GM21528 (cell line): ENCODE measurements at regions not wholly inside any gene's neighbourhood (a gene's known extent, or its start where the extent isn't known, plus 50 kb on each side); places are given as distances from the start of the nearest gene placed in this dataset.

Experiments used
- ATAC-seq: cut with Tn5 transposase; IDR thresholded peaks from one replicate; pipeline ENCODE4 v1.9.1; 2021; ENCODE audit warnings: mild to moderate bottlenecking, moderate library complexity; ENCODE audit not compliant: unreplicated experiment, low FRiP score

- no peak for ATAC-seq
These were observed 368.5 kb upstream of the MAD2L1 start for GRCh38 chr4:120435179-120435578.

DNA sequence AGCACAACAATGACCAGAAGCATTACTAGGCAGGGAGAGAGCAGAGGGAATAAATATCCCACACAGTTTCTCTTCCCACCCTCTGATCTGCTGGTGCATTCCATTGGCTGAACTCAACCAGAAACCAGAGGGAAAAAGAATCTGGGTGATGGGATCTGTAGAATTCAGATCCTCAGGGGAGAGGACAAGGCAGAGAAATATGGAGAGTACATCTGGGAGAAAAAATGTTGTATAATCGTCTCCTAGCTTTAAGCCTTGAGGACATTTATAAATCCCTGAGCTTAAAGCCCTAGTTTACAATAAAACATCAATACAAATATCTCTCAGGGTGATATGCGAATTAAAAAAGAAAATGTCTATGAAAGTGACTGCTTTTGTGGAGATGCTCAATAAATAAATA, 368.1 kb upstream of the MAD2L1 start:
- ATAC-seq = no peak

DNA sequence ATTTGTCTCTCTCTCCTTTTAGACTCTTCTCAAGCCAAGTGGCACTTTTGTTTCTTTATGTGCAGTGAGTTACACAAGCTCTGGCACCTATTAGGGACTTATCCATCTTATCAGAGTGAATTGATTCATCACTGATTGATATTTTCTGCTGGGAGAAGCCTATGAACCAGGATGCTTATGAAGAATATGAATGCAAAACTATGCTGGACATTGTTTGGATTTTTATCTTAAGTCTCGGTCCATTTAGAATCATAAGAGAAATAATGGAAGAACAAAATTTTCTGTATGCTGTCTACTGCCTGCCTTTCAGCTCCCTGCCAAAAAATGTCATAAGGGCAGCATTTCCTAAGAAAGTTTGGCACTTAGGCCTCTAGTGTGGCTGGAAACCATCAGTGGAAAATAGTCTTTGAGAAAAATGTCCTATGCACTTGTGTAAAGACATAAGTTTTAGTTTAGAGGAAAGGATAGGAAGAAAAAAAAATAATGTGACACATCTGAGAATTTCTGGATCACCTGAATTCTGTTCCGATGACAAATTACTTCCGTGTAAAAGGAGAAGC, 365.7 kb upstream of the MAD2L1 start:
- ATAC-seq = no peak

DNA sequence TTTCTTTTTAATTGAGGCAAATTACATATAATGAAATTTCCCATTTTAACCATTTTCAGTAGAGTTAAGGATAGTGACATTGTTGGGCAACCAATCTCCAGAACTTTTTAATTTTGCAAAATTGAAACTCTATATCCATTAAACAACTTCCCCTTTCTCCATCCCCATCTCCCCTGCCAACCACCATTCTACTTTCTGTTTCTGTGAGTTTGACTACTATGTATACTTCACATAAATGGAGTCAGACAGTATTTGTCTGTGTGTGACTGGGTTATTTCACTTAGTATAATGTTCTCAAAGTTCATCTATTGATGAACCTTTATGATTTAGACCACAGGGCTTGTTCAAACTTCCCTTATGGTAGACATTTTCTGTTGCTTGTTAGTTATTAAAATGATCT, 364.5 kb upstream of the MAD2L1 start:
- ATAC-seq = no peak

GRCh38 chr4:120418146-120418545, 351.5 kb upstream of the MAD2L1 start:
- no peak for ATAC-seq

GRCh38 chr4:120415896-120416295, 349.2 kb upstream of the MAD2L1 start:
- ATAC-seq = no peak

- no peak for ATAC-seq
These were observed 340.3 kb upstream of the MAD2L1 start for GRCh38 chr4:120406960-120407359.

- ATAC-seq = no peak
These were observed 336.6 kb upstream of the MAD2L1 start for GRCh38 chr4:120403296-120403695.

GRCh38 chr4:120400441-120400840, 333.8 kb upstream of the MAD2L1 start:
- no peak for ATAC-seq

GRCh38 chr4:120399826-120400225, 333.2 kb upstream of the MAD2L1 start:
- ATAC-seq = no peak

GRCh38 chr4:120395746-120396145, 329.1 kb upstream of the MAD2L1 start:
- ATAC-seq = no peak

- no peak for ATAC-seq
These were observed 289.2 kb upstream of the MAD2L1 start for GRCh38 chr4:120355881-120356280.

DNA sequence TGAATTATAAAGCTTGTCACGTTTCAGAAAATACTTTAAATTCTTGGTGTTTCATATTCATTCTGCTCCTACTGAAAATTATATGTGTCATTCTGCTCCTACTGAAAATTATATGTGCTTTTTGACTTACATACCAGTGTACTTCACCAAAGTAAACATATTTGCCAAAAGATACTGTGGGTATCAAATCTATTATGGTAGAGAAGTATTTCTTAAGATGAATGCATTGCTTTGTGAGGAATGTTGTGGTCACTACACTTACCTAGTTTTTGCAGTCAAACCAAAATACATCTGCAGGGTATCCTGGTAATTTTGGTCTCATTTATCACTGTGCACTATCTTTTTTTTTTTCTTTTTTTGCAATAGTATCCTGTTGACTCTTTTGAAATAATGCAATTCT, 287.7 kb upstream of the MAD2L1 start:
- ATAC-seq = no peak

GRCh38 chr4:120353235-120353634, 286.6 kb upstream of the MAD2L1 start:
- ATAC-seq = no peak

GRCh38 chr4:120352739-120353138, 286.1 kb upstream of the MAD2L1 start:
- no peak for ATAC-seq

DNA sequence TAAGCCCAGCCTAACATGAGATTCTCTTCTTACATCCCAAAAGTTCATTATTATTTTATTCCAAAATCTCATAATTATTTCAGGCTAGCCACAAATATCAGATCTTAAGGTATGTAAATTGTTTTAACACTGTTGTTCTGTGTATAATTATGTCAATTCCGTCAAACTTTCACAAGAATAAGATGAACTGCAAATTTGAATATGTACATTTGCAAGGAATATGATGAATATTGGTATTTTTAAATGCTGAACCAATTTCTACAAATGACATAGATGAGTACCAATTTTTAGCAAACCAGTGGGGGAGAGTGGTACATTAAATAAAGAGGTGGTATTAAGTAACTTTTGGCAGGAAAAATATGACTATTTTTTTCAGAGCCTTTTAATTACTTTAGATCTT, 282.3 kb upstream of the MAD2L1 start:
- no peak for ATAC-seq

DNA sequence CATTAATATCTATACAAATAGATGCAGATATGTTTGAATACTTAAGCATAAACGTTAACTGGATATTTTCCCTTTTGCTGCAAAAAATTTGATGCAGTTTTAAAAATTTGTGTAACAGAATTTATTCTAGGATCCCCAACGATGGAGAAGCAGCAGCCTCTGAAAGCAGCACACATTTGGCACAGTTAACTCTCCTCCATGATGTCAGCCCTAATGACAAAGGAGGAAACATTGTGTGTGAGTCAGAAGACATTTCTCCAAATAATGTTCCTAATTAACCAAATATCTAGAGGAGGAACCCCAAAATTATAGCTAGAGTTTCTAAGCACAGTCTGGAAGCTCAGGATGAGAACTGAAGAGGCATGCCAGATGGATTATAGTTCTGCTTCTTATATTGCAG, 281.9 kb upstream of the MAD2L1 start:
- ATAC-seq = no peak

DNA sequence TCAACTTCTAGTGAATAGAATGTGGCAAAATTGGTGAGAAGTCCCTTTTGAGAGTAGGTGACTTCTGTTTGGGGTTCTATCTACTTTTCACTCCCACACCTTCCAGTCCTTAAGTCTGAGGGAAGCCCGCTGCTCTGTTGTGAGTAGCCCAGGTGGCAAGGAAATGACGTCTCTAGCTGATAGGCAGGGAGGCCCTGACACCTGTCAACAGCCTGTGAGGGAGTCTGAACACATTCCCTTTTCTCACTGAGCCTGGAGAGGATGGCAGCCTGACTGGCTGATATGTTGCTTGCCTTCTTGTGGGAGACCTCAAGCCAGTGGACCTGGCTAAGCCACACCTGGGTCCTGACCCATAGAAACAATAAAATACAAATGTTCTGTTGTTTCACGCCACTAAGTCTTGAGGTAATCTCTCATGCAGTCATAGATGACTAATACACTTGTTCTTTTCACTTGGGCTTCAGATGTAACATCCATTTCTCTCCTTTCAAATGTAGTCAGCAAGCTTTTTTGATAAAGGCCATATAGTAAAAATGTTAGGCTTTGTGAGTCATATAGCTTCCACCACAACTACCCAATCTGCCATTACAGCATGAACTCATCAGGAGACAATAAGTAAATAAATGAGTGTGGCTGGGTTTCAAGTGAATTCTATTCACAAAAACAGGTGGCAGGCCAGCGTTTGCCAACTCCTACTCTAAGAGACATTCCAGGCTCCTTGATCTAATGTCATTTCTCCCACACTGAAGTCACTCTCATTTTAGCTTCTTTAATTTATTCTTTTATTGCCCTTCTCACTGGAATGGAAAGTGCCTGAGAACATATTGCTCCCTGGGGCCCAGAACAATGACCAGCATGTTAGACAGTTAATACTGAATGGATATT, 265.1 kb upstream of the MAD2L1 start:
- ATAC-seq = no peak

- ATAC-seq = no peak
These were observed 262.7 kb upstream of the MAD2L1 start for GRCh38 chr4:120329386-120329785.

DNA sequence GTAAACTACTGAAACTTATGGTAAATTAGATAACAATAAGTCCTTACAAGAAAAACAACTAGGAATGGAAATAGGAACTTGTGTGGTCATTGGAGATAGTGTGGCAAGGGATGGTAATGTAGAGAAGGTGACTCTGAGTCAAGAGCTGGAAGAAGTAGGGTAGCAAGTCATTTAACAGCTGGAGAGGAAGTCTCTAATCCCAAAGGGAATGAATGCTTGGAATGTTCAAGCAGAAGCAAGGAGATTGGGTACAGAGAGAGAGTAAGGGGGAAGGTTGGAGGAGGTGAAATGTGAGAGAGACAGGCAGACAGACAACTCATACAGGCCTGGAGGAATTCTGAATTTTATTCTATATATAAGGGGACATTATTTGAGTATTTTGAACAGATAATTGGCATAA, 260.6 kb upstream of the MAD2L1 start:
- ATAC-seq = no peak

DNA sequence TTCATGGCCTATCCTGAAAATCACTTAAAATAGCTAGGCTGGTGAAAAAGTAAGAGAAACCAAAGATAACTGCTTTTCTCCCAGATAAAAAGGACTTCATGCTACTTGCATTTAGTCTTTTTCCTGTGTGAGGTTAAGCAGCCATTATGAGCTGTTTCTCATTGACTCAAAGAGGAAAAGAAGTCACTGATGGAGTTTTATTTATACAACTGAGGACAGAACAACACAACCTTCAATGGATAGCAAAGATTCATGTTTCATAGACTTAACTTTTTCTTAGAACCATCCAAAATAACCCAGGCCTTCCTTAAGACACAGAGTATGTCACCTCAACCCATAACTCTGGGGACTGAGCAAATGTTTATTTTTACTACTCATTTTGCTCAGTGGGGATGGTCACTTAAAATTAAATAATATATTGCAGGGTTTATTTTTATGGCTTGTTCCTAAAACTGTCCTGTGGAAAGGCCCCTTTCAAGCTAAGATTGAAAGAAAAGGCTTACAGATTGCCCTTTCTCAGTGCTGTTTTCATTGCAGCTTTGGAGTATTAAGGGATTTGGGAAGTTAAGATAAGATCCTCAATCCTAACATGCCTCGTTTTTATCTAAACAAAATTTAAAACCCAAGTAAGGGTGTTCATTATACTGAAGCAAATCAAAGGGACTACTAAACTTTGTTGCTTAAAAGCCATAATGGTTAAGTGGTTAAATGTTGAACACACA, 252.6 kb upstream of the MAD2L1 start:
- no peak for ATAC-seq
